ENCODE measurements at regions not wholly inside any gene's neighbourhood (a gene's known extent, or its start where the extent isn't known, plus 50 kb on each side); places are given as distances from the start of the nearest gene placed in this dataset.

- TF ChIP-seq GATA2 (IDR thresholded peaks at IDR 0.05; ENCODE audit: low read depth, low read length), result no peak
- no peak for TF ChIP-seq GATA3 (IDR thresholded peaks at IDR 0.05; ENCODE audit: low read depth, low read length)
Measured at GRCh38 chr9:78900500-78900899, 603.6 kb downstream of the PSAT1 start.

Data from SH-SY5Y (cell line).